ENCODE measurements at regions not wholly inside any gene's neighbourhood (a gene's known extent, or its start where the extent isn't known, plus 50 kb on each side); places are given as distances from the start of the nearest gene placed in this dataset.
"Not testable (repeated sequence)": the region's sequence is repeated elsewhere in the genome, so short reads cannot be mapped to it uniquely, and the experiment has no call there.

DNA sequence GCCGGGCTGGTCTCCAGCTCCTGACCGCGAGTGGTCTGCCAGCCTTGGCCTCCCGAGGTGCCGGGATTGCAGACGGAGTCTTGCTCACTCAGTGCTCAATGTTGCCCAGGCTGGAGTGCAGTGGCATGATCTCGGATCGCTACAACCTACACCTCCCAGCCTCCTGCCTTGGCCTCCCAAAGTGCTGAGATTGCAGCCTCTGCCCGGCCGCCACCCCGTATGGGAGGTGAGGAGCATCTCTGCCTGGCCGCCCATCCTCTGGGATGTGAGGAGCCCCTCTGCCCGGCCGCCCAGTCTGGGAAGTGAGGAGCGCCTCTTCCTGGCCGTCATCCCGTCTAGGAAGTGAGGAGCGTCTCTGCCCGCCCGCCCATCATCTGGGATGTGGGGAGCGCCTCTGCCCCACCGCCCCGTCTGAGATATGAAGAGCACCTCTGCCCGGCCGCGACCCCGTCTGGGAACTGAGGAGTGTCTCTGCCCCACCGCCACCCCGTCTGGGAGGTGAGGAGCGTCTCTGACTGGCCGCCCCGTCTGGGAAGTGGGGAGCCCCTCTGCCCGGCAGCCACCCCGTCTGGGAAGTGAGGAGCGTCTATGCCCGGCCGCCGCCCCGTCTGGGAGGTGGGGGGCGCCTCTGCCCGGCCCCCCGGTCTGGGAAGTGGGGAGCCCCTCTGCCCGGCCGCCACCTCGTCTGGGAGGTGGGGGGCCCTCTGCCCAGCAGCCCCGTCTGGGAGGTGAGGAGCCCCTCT, 861.8 kb upstream of the INTU start:
- H3K27ac ChIP-seq (ENCODE audit: insufficient read depth, low read depth, low read length); H3K4me2 ChIP-seq (ENCODE audit: insufficient read depth, low read length); BruUV-seq (replicated peaks); FAIRE-seq; DNase-seq (ENCODE audit: low read depth, low spot score); CTCF ChIA-PET; H3K9me1 ChIP-seq (replicated peaks; ENCODE audit: control insufficient read depth, extremely low read depth, insufficient read depth, low read length); H3K27me3 ChIP-seq (ENCODE audit: control insufficient read depth in 2 of 2, insufficient read depth in 2 of 2, low read length in 2 of 2); H4K20me1 ChIP-seq (replicated peaks; ENCODE audit: control insufficient read depth, extremely low read depth, insufficient read depth, low read length); H2AFZ ChIP-seq (ENCODE audit: low read depth, low read length); H3K36me3 ChIP-seq (ENCODE audit: control insufficient read depth in 2 of 2, extremely low read depth in 1 of 2, insufficient read depth in 2 of 2, low read length in 2 of 2); H3K4me3 ChIP-seq (replicated peaks in 1 of 3; ENCODE audit: insufficient read depth in 1 of 3, low read depth in 1 of 3, low read length in 3 of 3); H3K9ac ChIP-seq (replicated peaks; ENCODE audit: extremely low read depth, insufficient read depth, low read length); intact Hi-C loops (cut with micrococcal nuclease); dilution Hi-C loops (cut with MboI; ENCODE audit: extremely low pct_ligation_motif_present, low sequenced_read_pairs); H3K79me2 ChIP-seq (ENCODE audit: control insufficient read depth, insufficient read depth, low read length); H3K9me3 ChIP-seq (replicated peaks; ENCODE audit: control insufficient read depth, insufficient read depth, low read length); POLR2A ChIA-PET: not testable (repeated sequence)
- H3K4me1 ChIP-seq (ENCODE audit: control insufficient read depth, extremely low read depth, insufficient read depth, low read length), result peaks cover 13% of the 10 kb centered on the region

DNA sequence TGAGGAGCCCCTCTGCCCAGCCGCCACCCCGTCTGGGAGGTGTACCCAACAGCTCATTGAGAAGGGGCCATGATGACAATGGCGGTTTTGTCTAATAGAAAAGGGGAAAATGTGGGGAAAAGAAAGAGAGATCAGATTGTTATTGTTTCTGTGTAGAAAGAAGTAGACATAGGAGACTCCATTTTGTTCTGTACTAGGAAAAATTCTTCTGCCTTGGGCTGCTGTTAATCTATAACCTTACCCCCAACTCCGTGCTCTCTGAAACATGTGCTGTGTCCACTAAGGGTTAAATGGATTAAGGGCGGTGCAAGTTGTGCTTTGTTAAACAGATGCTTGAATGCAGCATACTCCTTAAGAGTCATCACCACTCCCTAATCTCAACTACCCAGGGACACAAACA, 861.1 kb upstream of the INTU start:
- H3K27me3 ChIP-seq (ENCODE audit: control insufficient read depth in 2 of 2, insufficient read depth in 2 of 2, low read length in 2 of 2); dilution Hi-C loops (cut with MboI; ENCODE audit: extremely low pct_ligation_motif_present, low sequenced_read_pairs); H3K4me1 ChIP-seq (ENCODE audit: control insufficient read depth, extremely low read depth, insufficient read depth, low read length); H3K27ac ChIP-seq (ENCODE audit: insufficient read depth, low read depth, low read length); CTCF ChIA-PET; BruUV-seq (replicated peaks); FAIRE-seq; H4K20me1 ChIP-seq (replicated peaks; ENCODE audit: control insufficient read depth, extremely low read depth, insufficient read depth, low read length); H3K9me3 ChIP-seq (replicated peaks; ENCODE audit: control insufficient read depth, insufficient read depth, low read length); DNase-seq (ENCODE audit: low read depth, low spot score); H3K36me3 ChIP-seq (ENCODE audit: control insufficient read depth in 2 of 2, extremely low read depth in 1 of 2, insufficient read depth in 2 of 2, low read length in 2 of 2); H3K9ac ChIP-seq (replicated peaks; ENCODE audit: extremely low read depth, insufficient read depth, low read length); POLR2A ChIA-PET; H3K4me3 ChIP-seq (replicated peaks in 1 of 3; ENCODE audit: insufficient read depth in 1 of 3, low read depth in 1 of 3, low read length in 3 of 3); H3K79me2 ChIP-seq (ENCODE audit: control insufficient read depth, insufficient read depth, low read length); intact Hi-C loops (cut with micrococcal nuclease); H3K9me1 ChIP-seq (replicated peaks; ENCODE audit: control insufficient read depth, extremely low read depth, insufficient read depth, low read length); H2AFZ ChIP-seq (ENCODE audit: low read depth, low read length); H3K4me2 ChIP-seq (ENCODE audit: insufficient read depth, low read length): not testable (repeated sequence)
